ENCODE measurements at regions not wholly inside any gene's neighbourhood (a gene's known extent, or its start where the extent isn't known, plus 50 kb on each side); places are given as distances from the start of the nearest gene placed in this dataset.
"Not testable (repeated sequence)": the region's sequence is repeated elsewhere in the genome, so short reads cannot be mapped to it uniquely, and the experiment has no call there.

- Mint-ChIP-seq H3K4me3 (no peak overlapping the region), H3K27ac (no peak overlapping the region), H3K4me1 (ENCODE audit: low read depth) (no peaks in the 10 kb centered on the region), H3K27me3 (no peaks in the 10 kb centered on the region), H3K9me3 (ENCODE audit: low read depth) (peaks cover 3% of the 10 kb centered on the region), H3K36me3 (no peaks in the 10 kb centered on the region)
Measured at GRCh38 chr5:166677891-166678290, 1613.6 kb upstream of the WWC1 start.

GRCh38 chr5:166679331-166679730 lies 1612.1 kb upstream of the WWC1 start:
- Mint-ChIP-seq H3K27me3 (no peaks in the 10 kb centered on the region), H3K4me3 (no peak overlapping the region), H3K4me1 (ENCODE audit: low read depth) (no peaks in the 10 kb centered on the region), H3K9me3 (ENCODE audit: low read depth) (peaks cover 8% of the 10 kb centered on the region), H3K27ac (no peak overlapping the region), H3K36me3 (no peaks in the 10 kb centered on the region)

- Mint-ChIP-seq H3K4me3 (no peak overlapping the region), H3K4me1 (ENCODE audit: low read depth) (no peaks in the 10 kb centered on the region), H3K27ac (no peak overlapping the region), H3K9me3 (ENCODE audit: low read depth) (peaks cover 7% of the 10 kb centered on the region), H3K27me3 (no peaks in the 10 kb centered on the region), H3K36me3 (no peaks in the 10 kb centered on the region)
Measured at GRCh38 chr5:166695326-166695725, 1596.1 kb upstream of the WWC1 start.

- Mint-ChIP-seq H3K9me3 (ENCODE audit: low read depth) (peaks cover 17% of the 10 kb centered on the region), H3K36me3 (no peaks in the 10 kb centered on the region), H3K27ac (no peak overlapping the region), H3K27me3 (no peaks in the 10 kb centered on the region), H3K4me3 (no peak overlapping the region), H3K4me1 (ENCODE audit: low read depth) (no peaks in the 10 kb centered on the region)
Measured at GRCh38 chr5:166708291-166708690, 1583.2 kb upstream of the WWC1 start.

- H3K4me1 Mint-ChIP-seq (ENCODE audit: low read depth) = no peaks in the 10 kb centered on the region
- no peaks in the 10 kb centered on the region for H3K36me3 Mint-ChIP-seq
- no peaks in the 10 kb centered on the region for H3K27me3 Mint-ChIP-seq
- H3K9me3 Mint-ChIP-seq (ENCODE audit: low read depth) = peaks cover 22% of the 10 kb centered on the region
- H3K4me3 Mint-ChIP-seq = no peak overlapping the region
- no peak overlapping the region for H3K27ac Mint-ChIP-seq
Measured at GRCh38 chr5:166709691-166710090, 1581.8 kb upstream of the WWC1 start.

- no peaks in the 10 kb centered on the region for H3K27me3 Mint-ChIP-seq
- H3K4me1 Mint-ChIP-seq (ENCODE audit: low read depth) = no peaks in the 10 kb centered on the region
- H3K27ac Mint-ChIP-seq = no peak overlapping the region
- peaks cover 28% of the 10 kb centered on the region for H3K9me3 Mint-ChIP-seq (ENCODE audit: low read depth)
- no peak overlapping the region for H3K4me3 Mint-ChIP-seq
- H3K36me3 Mint-ChIP-seq = no peaks in the 10 kb centered on the region
Measured at GRCh38 chr5:166710271-166710670, 1581.2 kb upstream of the WWC1 start.

- H3K4me3 Mint-ChIP-seq = no peak overlapping the region
- H3K36me3 Mint-ChIP-seq = no peaks in the 10 kb centered on the region
- H3K4me1 Mint-ChIP-seq (ENCODE audit: low read depth) = no peaks in the 10 kb centered on the region
- H3K27me3 Mint-ChIP-seq = no peaks in the 10 kb centered on the region
- H3K27ac Mint-ChIP-seq = no peak overlapping the region
- H3K9me3 Mint-ChIP-seq (ENCODE audit: low read depth) = peaks cover 24% of the 10 kb centered on the region
Measured at GRCh38 chr5:166712447-166713185, 1578.8 kb upstream of the WWC1 start.

- Mint-ChIP-seq H3K4me3 (no peak overlapping the region), H3K27ac (no peak overlapping the region), H3K36me3 (no peaks in the 10 kb centered on the region), H3K4me1 (ENCODE audit: low read depth) (no peaks in the 10 kb centered on the region), H3K27me3 (no peaks in the 10 kb centered on the region), H3K9me3 (ENCODE audit: low read depth) (peaks cover 24% of the 10 kb centered on the region)
Measured at GRCh38 chr5:166713295-166713694, 1578.2 kb upstream of the WWC1 start.

GRCh38 chr5:166716856-166717492 lies 1574.5 kb upstream of the WWC1 start:
- peaks cover 16% of the 10 kb centered on the region for H3K9me3 Mint-ChIP-seq (ENCODE audit: low read depth)
- no peaks in the 10 kb centered on the region for H3K27me3 Mint-ChIP-seq
- no peak overlapping the region for H3K4me3 Mint-ChIP-seq
- no peak overlapping the region for H3K27ac Mint-ChIP-seq
- no peaks in the 10 kb centered on the region for H3K4me1 Mint-ChIP-seq (ENCODE audit: low read depth)
- no peaks in the 10 kb centered on the region for H3K36me3 Mint-ChIP-seq

GRCh38 chr5:166719991-166720390 lies 1571.5 kb upstream of the WWC1 start:
- no peak overlapping the region for H3K4me3 Mint-ChIP-seq

GRCh38 chr5:166722939-166723338 lies 1568.5 kb upstream of the WWC1 start:
- H3K9me3 Mint-ChIP-seq (ENCODE audit: low read depth) = no peaks in the 10 kb centered on the region
- H3K4me1 Mint-ChIP-seq (ENCODE audit: low read depth) = no peaks in the 10 kb centered on the region
- no peaks in the 10 kb centered on the region for H3K36me3 Mint-ChIP-seq
- H3K4me3 Mint-ChIP-seq = no peak overlapping the region
- H3K27me3 Mint-ChIP-seq = no peaks in the 10 kb centered on the region
- H3K27ac Mint-ChIP-seq = no peak overlapping the region

More at GRCh38 chr5:166719991-166720390, 1571.5 kb upstream of the WWC1 start:
- no peak overlapping the region for H3K27ac Mint-ChIP-seq
- H3K27me3 Mint-ChIP-seq = no peaks in the 10 kb centered on the region
- H3K9me3 Mint-ChIP-seq (ENCODE audit: low read depth) = peaks cover 2% of the 10 kb centered on the region
- H3K4me1 Mint-ChIP-seq (ENCODE audit: low read depth) = no peaks in the 10 kb centered on the region
- no peaks in the 10 kb centered on the region for H3K36me3 Mint-ChIP-seq

GRCh38 chr5:166724284-166724683 lies 1567.2 kb upstream of the WWC1 start:
- H3K36me3 Mint-ChIP-seq = no peaks in the 10 kb centered on the region
- H3K4me3 Mint-ChIP-seq = no peak overlapping the region
- no peaks in the 10 kb centered on the region for H3K4me1 Mint-ChIP-seq (ENCODE audit: low read depth)
- no peaks in the 10 kb centered on the region for H3K9me3 Mint-ChIP-seq (ENCODE audit: low read depth)
- no peaks in the 10 kb centered on the region for H3K27me3 Mint-ChIP-seq
- no peak overlapping the region for H3K27ac Mint-ChIP-seq

- Mint-ChIP-seq H3K27ac (no peak overlapping the region), H3K4me1 (ENCODE audit: low read depth) (no peaks in the 10 kb centered on the region)
Measured at GRCh38 chr5:166725593-166725992, 1565.9 kb upstream of the WWC1 start.

GRCh38 chr5:166726406-166726805 lies 1565.0 kb upstream of the WWC1 start:
- Mint-ChIP-seq H3K9me3 (ENCODE audit: low read depth) (no peaks in the 10 kb centered on the region), H3K27ac (no peak overlapping the region), H3K36me3 (no peaks in the 10 kb centered on the region), H3K27me3 (no peaks in the 10 kb centered on the region), H3K4me1 (ENCODE audit: low read depth) (no peaks in the 10 kb centered on the region), H3K4me3 (no peak overlapping the region)

More at GRCh38 chr5:166725593-166725992, 1565.9 kb upstream of the WWC1 start:
- H3K27me3 Mint-ChIP-seq = no peaks in the 10 kb centered on the region
- H3K36me3 Mint-ChIP-seq = no peaks in the 10 kb centered on the region
- no peaks in the 10 kb centered on the region for H3K9me3 Mint-ChIP-seq (ENCODE audit: low read depth)
- H3K4me3 Mint-ChIP-seq = no peak overlapping the region

- not testable (repeated sequence) for H3K4me3 Mint-ChIP-seq; H3K9me3 Mint-ChIP-seq (ENCODE audit: low read depth); H3K27me3 Mint-ChIP-seq; H3K27ac Mint-ChIP-seq; H3K36me3 Mint-ChIP-seq; H3K4me1 Mint-ChIP-seq (ENCODE audit: low read depth)
Measured at GRCh38 chr5:166742951-166743350, 1548.5 kb upstream of the WWC1 start.

GRCh38 chr5:166746506-166746905 lies 1544.9 kb upstream of the WWC1 start:
- Mint-ChIP-seq H3K27me3 (no peaks in the 10 kb centered on the region), H3K4me1 (ENCODE audit: low read depth) (no peaks in the 10 kb centered on the region), H3K27ac (no peak overlapping the region), H3K4me3 (no peak overlapping the region), H3K9me3 (ENCODE audit: low read depth) (no peaks in the 10 kb centered on the region), H3K36me3 (no peaks in the 10 kb centered on the region)
